ENCODE measurements at regions not wholly inside any gene's neighbourhood (a gene's known extent, or its start where the extent isn't known, plus 50 kb on each side); places are given as distances from the start of the nearest gene placed in this dataset.

DNA sequence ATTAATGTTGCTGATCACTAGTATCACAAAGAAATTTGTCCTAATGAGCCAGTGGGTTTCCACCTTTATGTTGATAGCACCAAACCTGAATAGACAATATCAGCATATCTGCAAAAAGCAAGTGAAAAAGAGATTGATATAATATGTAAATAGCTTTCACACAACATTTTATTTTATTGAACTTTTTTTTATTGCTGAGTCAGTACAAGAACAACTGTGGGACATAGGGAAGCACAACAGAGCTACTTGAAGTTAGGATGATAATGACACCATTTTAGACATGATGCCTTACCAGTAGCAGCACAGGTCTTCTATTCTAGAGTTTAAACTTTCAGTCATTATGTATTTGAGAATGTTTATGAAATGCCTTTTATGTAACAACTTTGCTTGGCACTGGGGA is 554.1 kb upstream of the SETBP1 start:
- DNase-seq (ENCODE audit: insufficient read length, low spot score) (no peak), FAIRE-seq (no peak)
- TF ChIP-seq, protein P1, sequence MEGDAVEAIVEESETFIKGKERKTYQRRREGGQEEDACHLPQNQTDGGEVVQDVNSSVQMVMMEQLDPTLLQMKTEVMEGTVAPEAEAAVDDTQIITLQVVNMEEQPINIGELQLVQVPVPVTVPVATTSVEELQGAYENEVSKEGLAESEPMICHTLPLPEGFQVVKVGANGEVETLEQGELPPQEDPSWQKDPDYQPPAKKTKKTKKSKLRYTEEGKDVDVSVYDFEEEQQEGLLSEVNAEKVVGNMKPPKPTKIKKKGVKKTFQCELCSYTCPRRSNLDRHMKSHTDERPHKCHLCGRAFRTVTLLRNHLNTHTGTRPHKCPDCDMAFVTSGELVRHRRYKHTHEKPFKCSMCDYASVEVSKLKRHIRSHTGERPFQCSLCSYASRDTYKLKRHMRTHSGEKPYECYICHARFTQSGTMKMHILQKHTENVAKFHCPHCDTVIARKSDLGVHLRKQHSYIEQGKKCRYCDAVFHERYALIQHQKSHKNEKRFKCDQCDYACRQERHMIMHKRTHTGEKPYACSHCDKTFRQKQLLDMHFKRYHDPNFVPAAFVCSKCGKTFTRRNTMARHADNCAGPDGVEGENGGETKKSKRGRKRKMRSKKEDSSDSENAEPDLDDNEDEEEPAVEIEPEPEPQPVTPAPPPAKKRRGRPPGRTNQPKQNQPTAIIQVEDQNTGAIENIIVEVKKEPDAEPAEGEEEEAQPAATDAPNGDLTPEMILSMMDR (IDR thresholded peaks at IDR 0.05; ENCODE audit: insufficient read depth, missing control alignments) = no peak

DNA sequence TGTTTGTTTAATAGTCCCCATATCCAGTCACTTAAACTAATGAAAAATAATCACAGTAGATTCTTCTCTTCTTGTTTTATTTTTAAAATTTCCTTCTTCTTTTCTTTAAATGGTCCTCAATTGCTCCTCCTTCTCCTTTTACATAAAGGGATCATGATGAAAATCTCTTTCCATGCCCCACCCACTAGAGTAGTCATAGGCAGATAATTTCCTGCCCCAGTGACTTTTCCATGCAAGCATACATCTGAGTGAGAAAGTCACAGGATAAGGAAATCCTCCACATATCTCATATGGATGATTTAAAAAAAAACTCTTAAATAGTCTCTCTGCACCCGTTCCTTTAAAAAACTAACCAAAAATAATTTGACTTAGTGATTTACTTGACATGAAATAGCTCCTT is 552.3 kb upstream of the SETBP1 start:
- TF ChIP-seq, protein P1 (IDR thresholded peaks at IDR 0.05; ENCODE audit: insufficient read depth, missing control alignments) = no peak
- DNase-seq (ENCODE audit: insufficient read length, low spot score) (no peak), FAIRE-seq (no peak)

DNA sequence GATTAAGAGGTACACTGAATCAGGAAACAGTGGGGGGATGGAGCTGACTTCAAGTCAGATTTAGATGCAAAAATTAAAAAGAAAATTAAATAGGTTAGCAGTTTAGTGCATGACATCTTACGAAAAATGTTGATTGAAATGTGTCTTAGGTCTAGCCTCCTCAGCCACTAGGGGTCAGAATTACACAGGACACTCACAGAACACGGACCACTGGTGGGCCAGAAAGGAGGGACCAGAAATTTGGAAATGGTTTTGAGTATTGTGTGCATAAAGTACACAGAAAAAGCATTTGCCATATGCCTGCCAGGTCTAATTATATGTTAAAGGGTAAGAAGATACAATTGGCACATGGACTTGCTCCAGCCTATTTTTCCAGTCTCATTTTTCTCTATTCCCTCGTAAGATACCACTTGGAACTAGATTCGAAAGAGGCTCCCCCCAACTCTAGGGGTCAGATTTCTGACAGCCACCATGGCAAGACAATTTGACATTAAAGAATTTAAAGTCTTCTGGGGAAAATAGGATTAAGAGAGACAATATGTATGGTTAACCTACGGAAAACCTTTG is 550.2 kb upstream of the SETBP1 start:
- FAIRE-seq (no peak), DNase-seq (ENCODE audit: insufficient read length, low spot score) (no peak)
- TF ChIP-seq, protein P1 (IDR thresholded peaks at IDR 0.05; ENCODE audit: insufficient read depth, missing control alignments) = peak; percentile 66

DNA sequence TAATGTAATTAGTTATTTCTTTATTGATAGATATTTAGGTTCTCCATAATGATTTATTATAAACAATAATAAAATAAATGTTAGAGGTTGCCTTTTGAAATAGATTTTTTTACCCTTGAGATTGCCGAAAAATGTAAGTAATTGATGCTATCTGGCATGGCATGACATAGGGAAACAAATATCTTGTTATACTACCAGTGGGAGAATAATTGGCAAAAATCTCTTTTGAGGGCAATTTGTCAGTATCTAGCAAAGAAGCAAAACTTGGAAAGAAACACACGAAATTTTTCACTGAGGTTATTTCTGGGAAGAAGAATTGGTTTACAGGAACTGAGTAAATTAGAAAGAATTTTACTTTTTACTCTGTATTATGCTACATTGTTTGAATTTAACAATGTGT is 547.2 kb upstream of the SETBP1 start:
- TF ChIP-seq, protein P1 (IDR thresholded peaks at IDR 0.05; ENCODE audit: insufficient read depth, missing control alignments) = no peak
- no peak for FAIRE-seq
- no peak for DNase-seq (ENCODE audit: insufficient read length, low spot score)

DNA sequence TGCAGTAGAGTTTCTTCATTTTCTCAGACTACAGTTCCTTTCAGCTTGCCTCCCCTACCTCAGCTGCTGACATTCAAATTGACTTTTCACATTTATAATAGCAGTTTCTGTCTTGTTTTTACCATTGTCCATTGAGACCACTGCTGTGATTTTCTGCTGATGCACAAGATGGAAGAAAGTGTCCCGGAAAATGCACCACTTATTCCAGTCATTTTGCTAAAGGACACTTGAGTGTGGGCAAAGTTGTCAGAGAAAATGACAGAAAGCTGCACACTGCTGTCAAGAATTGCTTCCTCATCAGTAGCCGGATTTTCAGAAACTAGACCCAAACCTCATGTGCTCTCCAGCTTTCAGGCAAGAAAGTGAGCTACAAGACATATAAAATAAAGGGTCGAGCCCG is 546.2 kb upstream of the SETBP1 start:
- FAIRE-seq = no peak
- no peak for DNase-seq (ENCODE audit: insufficient read length, low spot score)
- TF ChIP-seq, protein P1 (IDR thresholded peaks at IDR 0.05; ENCODE audit: insufficient read depth, missing control alignments) = no peak

DNA sequence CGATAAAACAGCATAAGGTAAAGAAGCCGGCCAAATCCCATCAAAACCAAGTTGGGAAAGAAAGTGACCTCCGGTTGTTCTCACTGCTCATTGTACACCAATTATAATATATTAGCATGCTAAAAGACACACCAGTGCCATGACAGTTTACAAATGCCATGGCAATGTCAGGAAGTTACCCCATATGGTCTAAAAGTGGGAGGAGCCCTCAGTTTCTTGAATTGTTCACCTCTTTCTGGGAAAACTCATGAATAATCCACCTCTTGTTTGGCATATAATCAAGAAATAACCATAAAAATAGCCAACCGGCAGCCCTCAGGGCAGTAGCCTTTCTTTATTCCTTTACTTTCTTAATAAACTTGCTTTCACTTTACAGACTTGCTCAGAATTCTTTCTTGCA is 544.9 kb upstream of the SETBP1 start:
- DNase-seq (ENCODE audit: insufficient read length, low spot score) = no peak
- TF ChIP-seq, protein P1 (IDR thresholded peaks at IDR 0.05; ENCODE audit: insufficient read depth, missing control alignments) = no peak
- FAIRE-seq = no peak

DNA sequence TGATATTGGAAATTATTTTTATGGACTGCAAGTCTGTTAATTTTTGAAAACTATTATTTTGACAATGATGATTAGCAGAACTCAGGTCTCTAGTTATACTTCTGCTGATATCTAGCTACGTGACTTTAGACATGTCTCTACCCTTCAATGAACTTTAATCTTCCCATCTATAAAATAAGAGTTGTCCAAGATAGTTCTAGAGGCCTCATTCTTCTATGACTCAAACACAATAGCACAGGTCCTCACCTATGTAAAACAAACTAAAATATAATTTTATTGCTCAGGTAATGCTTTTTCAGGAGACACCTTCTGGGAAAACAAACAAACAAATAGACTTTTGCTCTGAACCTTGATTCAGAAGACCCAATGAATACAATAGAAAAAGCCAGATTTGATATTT is 544.4 kb upstream of the SETBP1 start:
- DNase-seq (ENCODE audit: insufficient read length, low spot score) = no peak
- TF ChIP-seq, protein P1 (IDR thresholded peaks at IDR 0.05; ENCODE audit: insufficient read depth, missing control alignments) = no peak
- no peak for FAIRE-seq

Data from D721Med (cell line).